Skeletal muscle cell (primary cell): ENCODE measurements at regions not wholly inside any gene's neighbourhood (a gene's known extent, or its start where the extent isn't known, plus 50 kb on each side); places are given as distances from the start of the nearest gene placed in this dataset.

Experiments
- DNase-seq: peaks from one replicate; pipeline ENCODE4 v3.0.0-alpha.2; 2010; ENCODE audit warnings: low read depth
- H3K4me3 ChIP-seq: 2 replicates; pipeline ENCODE4 v1.5.1; 2011; ENCODE audit warnings: low read depth, mild to moderate bottlenecking, control low read depth, low read length, moderate library complexity

GRCh38 chr14:61226015-61226654 lies 55.0 kb downstream of the TMEM30B start:
- peak; percentile 65 for DNase-seq

GRCh38 chr14:61225344-61225743 lies 55.8 kb downstream of the TMEM30B start:
- DNase-seq, result no peak
- H3K4me3 ChIP-seq, result no peak overlapping the region

More at GRCh38 chr14:61226015-61226654, 55.0 kb downstream of the TMEM30B start:
- H3K4me3 ChIP-seq, result no peak overlapping the region

GRCh38 chr14:61223552-61223951 lies 57.6 kb downstream of the TMEM30B start:
- H3K4me3 ChIP-seq, result no peak overlapping the region
- no peak for DNase-seq

- no peak for DNase-seq
- no peak overlapping the region for H3K4me3 ChIP-seq
Observed at GRCh38 chr14:61222388-61222787, 58.8 kb downstream of the TMEM30B start.

- no peak overlapping the region for H3K4me3 ChIP-seq
- no peak for DNase-seq
Observed at GRCh38 chr14:61221906-61222305, 59.2 kb downstream of the TMEM30B start.

- H3K4me3 ChIP-seq, result no peak overlapping the region
- DNase-seq, result no peak
Observed at GRCh38 chr14:61219673-61220072, 61.5 kb downstream of the TMEM30B start.

GRCh38 chr14:61219256-61219655 lies 61.9 kb downstream of the TMEM30B start:
- DNase-seq, result no peak
- no peak overlapping the region for H3K4me3 ChIP-seq

- DNase-seq, result no peak
- no peak overlapping the region for H3K4me3 ChIP-seq
Observed at GRCh38 chr14:61218767-61219166, 62.4 kb downstream of the TMEM30B start.

GRCh38 chr14:61218157-61218556 lies 63.0 kb downstream of the TMEM30B start:
- DNase-seq, result no peak
- H3K4me3 ChIP-seq, result no peak overlapping the region

GRCh38 chr14:61217516-61217915 lies 63.6 kb downstream of the TMEM30B start:
- no peak overlapping the region for H3K4me3 ChIP-seq
- DNase-seq, result no peak

- no peak for DNase-seq
- H3K4me3 ChIP-seq, result no peak overlapping the region
Observed at GRCh38 chr14:61215222-61216020, 65.7 kb downstream of the TMEM30B start.

GRCh38 chr14:61213920-61214319 lies 67.2 kb downstream of the TMEM30B start:
- no peak overlapping the region for H3K4me3 ChIP-seq
- DNase-seq, result no peak

- DNase-seq, result no peak
Observed at GRCh38 chr14:61213191-61213621, 67.9 kb downstream of the TMEM30B start.

GRCh38 chr14:61212546-61212945 lies 68.6 kb downstream of the TMEM30B start:
- DNase-seq, result no peak

More at GRCh38 chr14:61213191-61213621, 67.9 kb downstream of the TMEM30B start:
- no peak overlapping the region for H3K4me3 ChIP-seq

GRCh38 chr14:61211476-61212255 lies 69.5 kb downstream of the TMEM30B start:
- DNase-seq, result no peak
- no peak overlapping the region for H3K4me3 ChIP-seq

More at GRCh38 chr14:61212546-61212945, 68.6 kb downstream of the TMEM30B start:
- no peak overlapping the region for H3K4me3 ChIP-seq

- DNase-seq, result peak; percentile 69
- H3K4me3 ChIP-seq, result no peak overlapping the region
Observed at GRCh38 chr14:61203081-61203753, 77.9 kb downstream of the TMEM30B start.

GRCh38 chr14:61202124-61202523 lies 79.0 kb downstream of the TMEM30B start:
- H3K4me3 ChIP-seq, result no peak overlapping the region
- no peak for DNase-seq

- H3K4me3 ChIP-seq, result no peak overlapping the region
- DNase-seq, result no peak
Observed at GRCh38 chr14:61201171-61201570, 80.0 kb downstream of the TMEM30B start.

- no peak overlapping the region for H3K4me3 ChIP-seq
- DNase-seq, result no peak
Observed at GRCh38 chr14:61197416-61197815, 83.7 kb downstream of the TMEM30B start.

- DNase-seq, result no peak
- no peak overlapping the region for H3K4me3 ChIP-seq
Observed at GRCh38 chr14:61196792-61197191, 84.3 kb downstream of the TMEM30B start.
